PC-3 (cell line): ENCODE measurements at regions not wholly inside any gene's neighbourhood (a gene's known extent, or its start where the extent isn't known, plus 50 kb on each side); places are given as distances from the start of the nearest gene placed in this dataset.

ENCODE experiments used
- ATAC-seq: fragments of 200-7000 bp; cut with Tn5 transposase; 2 replicates; pipeline ENCODE4 v1.9.1; 2020; ENCODE audit warnings: mild to moderate bottlenecking, moderate library complexity
- BruUV-seq: library from RNA; stranded (reverse); fragments of 400-500 nt; replicated peaks from 2 replicates; lab custom pipeline; 2021; lab: Mats Ljungman, UMichigan
- CTCF ChIA-PET: fragments of 300-600 bp; sonication (Branson Sonifier 250); formaldehyde crosslinking; loops from one replicate; lab custom pipeline; 2022; ENCODE audit warnings: antibody characterized with exemption; lab: Charles Lee
- POLR2A ChIA-PET: fragments of 300-600 bp; sonication (Branson Sonifier 250); formaldehyde crosslinking; loops from one replicate; lab custom pipeline; 2022; ENCODE audit warnings: antibody characterized with exemption; ENCODE audit not compliant: unreplicated experiment; lab: Charles Lee
- DNase-seq: peaks from one replicate; pipeline ENCODE4 v3.0.0-alpha.2; 2015
- H2AFZ ChIP-seq: fragments of 300-600 bp; sonication (generic); 2 replicates; pipeline ENCODE4 v1.6.0; 2016; ENCODE audit warnings: antibody characterized with exemption, low read length
- H3F3A ChIP-seq: fragments of 300-600 bp; sonication (generic); one replicate; pipeline ENCODE4 v1.6.0; 2017; ENCODE audit warnings: antibody characterized with exemption, low read length, control low read depth, mild to moderate bottlenecking; ENCODE audit not compliant: unreplicated experiment
- H3K27ac ChIP-seq: fragments of 300-600 bp; sonication (generic); 2 replicates; pipeline ENCODE4 v1.5.1; 2016; ENCODE audit warnings: mild to moderate bottlenecking, low read length
- H3K27me3 ChIP-seq: fragments of 300-600 bp; sonication (generic); 2 replicates; pipeline ENCODE4 v1.6.1; 2016; ENCODE audit warnings: low read length, mixed read lengths
- H3K36me3 ChIP-seq: fragments of 300-600 bp; sonication (generic); 2 replicates; pipeline ENCODE4 v1.6.1; 2016; ENCODE audit warnings: low read depth, mixed run types, low read length, mixed read lengths
- H3K4me1 ChIP-seq: fragments of 300-600 bp; sonication (generic); 2 replicates; pipeline ENCODE4 v1.5.1; 2016; ENCODE audit warnings: low read length; ENCODE audit not compliant: insufficient read depth
- H3K4me2 ChIP-seq: fragments of 300-600 bp; sonication (generic); 2 replicates; pipeline ENCODE4 v1.6.0; 2016; ENCODE audit warnings: low read length
- H3K4me3 ChIP-seq: fragments of 300-600 bp; sonication (generic); 2 replicates; pipeline ENCODE4 v1.5.1; 2016; ENCODE audit warnings: mild to moderate bottlenecking, low read length, mixed read lengths
- H3K79me2 ChIP-seq: fragments of 300-600 bp; sonication (generic); 2 replicates; pipeline ENCODE4 v1.6.1; 2017; ENCODE audit warnings: low read length, mixed read lengths
- H3K9ac ChIP-seq: fragments of 300-600 bp; sonication (generic); 2 replicates; pipeline ENCODE4 v1.6.0; 2016; ENCODE audit warnings: mild to moderate bottlenecking, low read length
- H3K9me2 ChIP-seq: fragments of 300-600 bp; sonication (generic); replicated peaks from 2 replicates; pipeline ENCODE4 v1.6.1; 2016; ENCODE audit warnings: mixed run types, low read length, mixed read lengths
- H3K9me3 ChIP-seq: fragments of 300-600 bp; sonication (generic); 2 replicates; pipeline ENCODE4 v1.6.1; 2016; ENCODE audit warnings: low read length, mixed read lengths
- H4K20me1 ChIP-seq: fragments of 300-600 bp; sonication (generic); 2 replicates; pipeline ENCODE4 v1.6.1; 2016; ENCODE audit warnings: low read length, mixed read lengths
- EZH2 ChIP-seq: fragments of 300-600 bp; sonication (generic); IDR thresholded peaks from one replicate; pipeline ENCODE4 v1.6.1; 2017; ENCODE audit warnings: antibody characterized with exemption, mild to moderate bottlenecking, low read length; ENCODE audit not compliant: unreplicated experiment
- EZH2phosphoT487 ChIP-seq: fragments of 300-600 bp; sonication (generic); IDR thresholded peaks from 2 replicates; pipeline ENCODE4 v1.6.1; 2018; ENCODE audit warnings: mild to moderate bottlenecking, antibody characterized with exemption, low read length, borderline replicate concordance
- intact Hi-C: fragments of 100-400 bp; cut with micrococcal nuclease; formaldehyde crosslinking; loops from 2 replicates; pipeline ENCODE4 v1.9.0; 2023
- TF ChIP-seq, protein P1 (sequence below): fragments of 300-600 bp; sonication (generic); conservative IDR thresholded peaks from 2 replicates; pipeline ENCODE4 v1.5.1; 2017; ENCODE audit warnings: antibody characterized with exemption, low read depth, mild to moderate bottlenecking, low read length

- CTCF ChIA-PET = interaction anchor here (0.6 kb wide), 1 partner anchor 821 kb away, joined by 4 read pairs; no protein-coding TSS in a partner anchor
- no peak for ATAC-seq
- Histone ChIP-seq H3K4me2 (no peak overlapping the region), H4K20me1 (no peaks in the 10 kb centered on the region), H3K9me2 (no peaks in the 10 kb centered on the region), H3K4me3 (no peak overlapping the region), H3K27ac (no peak overlapping the region), H3K9ac (no peak overlapping the region), H3K4me1 (no peaks in the 10 kb centered on the region), H3F3A (no peaks in the 10 kb centered on the region), H3K79me2 (no peaks in the 10 kb centered on the region), H3K36me3 (no peaks in the 10 kb centered on the region), H3K27me3 (no peaks in the 10 kb centered on the region), H3K9me3 (no peaks in the 10 kb centered on the region), H2AFZ (no peak overlapping the region)
- no peak for DNase-seq
- TF ChIP-seq, protein P1, sequence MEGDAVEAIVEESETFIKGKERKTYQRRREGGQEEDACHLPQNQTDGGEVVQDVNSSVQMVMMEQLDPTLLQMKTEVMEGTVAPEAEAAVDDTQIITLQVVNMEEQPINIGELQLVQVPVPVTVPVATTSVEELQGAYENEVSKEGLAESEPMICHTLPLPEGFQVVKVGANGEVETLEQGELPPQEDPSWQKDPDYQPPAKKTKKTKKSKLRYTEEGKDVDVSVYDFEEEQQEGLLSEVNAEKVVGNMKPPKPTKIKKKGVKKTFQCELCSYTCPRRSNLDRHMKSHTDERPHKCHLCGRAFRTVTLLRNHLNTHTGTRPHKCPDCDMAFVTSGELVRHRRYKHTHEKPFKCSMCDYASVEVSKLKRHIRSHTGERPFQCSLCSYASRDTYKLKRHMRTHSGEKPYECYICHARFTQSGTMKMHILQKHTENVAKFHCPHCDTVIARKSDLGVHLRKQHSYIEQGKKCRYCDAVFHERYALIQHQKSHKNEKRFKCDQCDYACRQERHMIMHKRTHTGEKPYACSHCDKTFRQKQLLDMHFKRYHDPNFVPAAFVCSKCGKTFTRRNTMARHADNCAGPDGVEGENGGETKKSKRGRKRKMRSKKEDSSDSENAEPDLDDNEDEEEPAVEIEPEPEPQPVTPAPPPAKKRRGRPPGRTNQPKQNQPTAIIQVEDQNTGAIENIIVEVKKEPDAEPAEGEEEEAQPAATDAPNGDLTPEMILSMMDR = no peak
- TF ChIP-seq EZH2phosphoT487 = no peak
- TF ChIP-seq EZH2 = no peak
- POLR2A ChIA-PET = no interaction called here
- intact Hi-C loops = no loop called here
- no TSS peak for BruUV-seq
Observed at GRCh38 chr6:93801101-93801847, 381.9 kb upstream of the EPHA7 start.

DNA sequence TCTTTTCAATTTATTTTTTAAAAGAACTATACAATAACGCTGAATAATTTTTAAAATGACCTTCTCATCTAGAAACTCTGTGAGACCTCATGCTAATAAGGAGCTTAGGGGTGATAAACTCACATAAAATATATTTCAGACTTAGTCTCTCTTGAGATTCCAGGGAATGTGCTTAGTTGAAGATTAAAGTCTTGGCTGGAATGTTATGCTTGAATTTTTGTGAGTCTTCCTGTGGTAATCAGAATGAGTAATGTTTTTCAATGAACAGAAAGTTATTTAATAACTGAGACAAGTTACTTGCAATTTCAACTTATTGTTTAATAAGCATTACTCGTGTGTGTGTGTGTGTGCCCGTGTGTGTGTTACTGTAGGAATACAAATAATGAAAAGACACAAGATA is 379.9 kb upstream of the EPHA7 start:
- no peak for TF ChIP-seq EZH2phosphoT487
- TF ChIP-seq EZH2 = no peak
- TF ChIP-seq, protein P1 = no peak
- H4K20me1 ChIP-seq = no peaks in the 10 kb centered on the region
- H3K4me3 ChIP-seq = no peak overlapping the region
- DNase-seq (peak; percentile 9), ATAC-seq (peak; percentile 54)
- H3K4me1 ChIP-seq = peaks cover 4% of the 10 kb centered on the region; the same call in 1 of the 2 replicates
- no peak overlapping the region for H3K9ac ChIP-seq
- CTCF ChIA-PET = no interaction called here
- H3K27ac ChIP-seq = no peak overlapping the region
- H3K4me2 ChIP-seq = 0 out of 2 replicates have a peak overlapping the region, but pooled peaks have one; percentile 13
- no peaks in the 10 kb centered on the region for H3K9me3 ChIP-seq
- BruUV-seq = no TSS peak
- H3K36me3 ChIP-seq = no peaks in the 10 kb centered on the region
- no peaks in the 10 kb centered on the region for H3K9me2 ChIP-seq
- H3F3A ChIP-seq = no peaks in the 10 kb centered on the region
- no peaks in the 10 kb centered on the region for H3K27me3 ChIP-seq
- H2AFZ ChIP-seq = 0 out of 2 replicates have a peak overlapping the region, but pooled peaks have one; percentile 34
- intact Hi-C loops = loop anchor here (10.0 kb wide), 2 partner anchors 96 to 354 kb away; no protein-coding TSS in a partner anchor
- POLR2A ChIA-PET = no interaction called here
- no peaks in the 10 kb centered on the region for H3K79me2 ChIP-seq

GRCh38 chr6:93794166-93794565 is 374.8 kb upstream of the EPHA7 start:
- no peaks in the 10 kb centered on the region for H3K27me3 ChIP-seq
- peak; percentile 29 for DNase-seq
- TF ChIP-seq EZH2 (no peak), EZH2phosphoT487 (no peak)
- TF ChIP-seq, protein P1 = no peak
- no peak overlapping the region for H2AFZ ChIP-seq
- intact Hi-C loops = loop anchor here (5.0 to 10.0 kb wide), 3 partner anchors 67 to 349 kb away; no protein-coding TSS in a partner anchor
- POLR2A ChIA-PET = no interaction called here
- H4K20me1 ChIP-seq = no peaks in the 10 kb centered on the region
- no peaks in the 10 kb centered on the region for H3F3A ChIP-seq
- peak; percentile 67 for ATAC-seq
- H3K9ac ChIP-seq = no peak overlapping the region
- peaks cover 4% of the 10 kb centered on the region; the same call in 1 of the 2 replicates for H3K4me1 ChIP-seq
- no peaks in the 10 kb centered on the region for H3K9me2 ChIP-seq
- no TSS peak for BruUV-seq
- H3K4me3 ChIP-seq = no peak overlapping the region
- H3K36me3 ChIP-seq = no peaks in the 10 kb centered on the region
- no peaks in the 10 kb centered on the region for H3K79me2 ChIP-seq
- no peaks in the 10 kb centered on the region for H3K9me3 ChIP-seq
- CTCF ChIA-PET = no interaction called here
- H3K27ac ChIP-seq = no peak overlapping the region
- no peak overlapping the region for H3K4me2 ChIP-seq
